Smooth muscle cell (in vitro differentiated cells): ENCODE measurements at regions not wholly inside any gene's neighbourhood (a gene's known extent, or its start where the extent isn't known, plus 50 kb on each side); places are given as distances from the start of the nearest gene placed in this dataset.

Experiments
- DNase-seq: peaks from one replicate; lab custom pipeline; 2025; ENCODE audit not compliant: unreplicated experiment; lab: John Stamatoyannopoulos, UW
- H2AFZ ChIP-seq: fragments of 200-600 bp; sonication (generic); 2 replicates; pipeline ENCODE4 v1.6.0; 2016; ENCODE audit warnings: antibody characterized with exemption, low read depth, mild to moderate bottlenecking
- H3F3A ChIP-seq: fragments of 200-600 bp; sonication (generic); 2 replicates; pipeline ENCODE4 v1.6.0; 2017; ENCODE audit warnings: antibody characterized with exemption, low read depth
- H3K27ac ChIP-seq: fragments of 200-600 bp; sonication (generic); 2 replicates; pipeline ENCODE4 v1.5.1; 2016; ENCODE audit warnings: low read depth, mild to moderate bottlenecking
- H3K27me3 ChIP-seq: fragments of 200-600 bp; sonication (generic); 2 replicates; pipeline ENCODE4 v1.6.1; 2016; ENCODE audit warnings: low read depth, mild to moderate bottlenecking
- H3K36me3 ChIP-seq: fragments of 200-600 bp; sonication (generic); 2 replicates; pipeline ENCODE4 v1.5.1; 2016; ENCODE audit warnings: low read depth
- H3K4me1 ChIP-seq: fragments of 200-600 bp; sonication (generic); 2 replicates; pipeline ENCODE4 v1.5.1; 2016; ENCODE audit warnings: low read depth
- H3K4me2 ChIP-seq: fragments of 200-600 bp; sonication (generic); 2 replicates; pipeline ENCODE4 v1.6.0; 2016; ENCODE audit warnings: mild to moderate bottlenecking
- H3K4me3 ChIP-seq: fragments of 200-600 bp; sonication (generic); 2 replicates; pipeline ENCODE4 v1.5.1; 2016; ENCODE audit warnings: mild to moderate bottlenecking
- H3K79me2 ChIP-seq: fragments of 200-600 bp; sonication (generic); 2 replicates; pipeline ENCODE4 v1.6.0; 2016; ENCODE audit warnings: low read depth, mild to moderate bottlenecking
- H3K9ac ChIP-seq: fragments of 200-600 bp; sonication (generic); 2 replicates; pipeline ENCODE4 v1.6.0; 2016; ENCODE audit warnings: low read depth
- H3K9me3 ChIP-seq: fragments of 200-600 bp; sonication (generic); replicated peaks from 2 replicates; pipeline ENCODE4 v1.5.1; 2016; ENCODE audit warnings: low read depth
- H4K20me1 ChIP-seq: fragments of 200-600 bp; sonication (generic); 2 replicates; pipeline ENCODE4 v1.6.0; 2016; ENCODE audit warnings: low read depth
- CTCF ChIP-seq: fragments of 200-600 bp; sonication (generic); IDR thresholded peaks from 2 replicates; pipeline ENCODE4 v1.5.1; 2017; ENCODE audit warnings: borderline replicate concordance, mild to moderate bottlenecking, antibody characterized with exemption; ENCODE audit not compliant: insufficient read depth, poor library complexity, severe bottlenecking
- whole genome bisulfite sequencing: methylation state at CpG from one replicate; pipeline ENCODE4 v1.1.7; 2016; ENCODE audit warnings: low lambda C conversion rate; 5-methylcytosine and 5-hydroxymethylcytosine counted together

- H3K4me2 ChIP-seq: no peak overlapping the region
- no peaks in the 10 kb centered on the region for H3K27me3 ChIP-seq
- no peak overlapping the region for H2AFZ ChIP-seq
- no peak overlapping the region for H3K4me3 ChIP-seq
- no peak for DNase-seq
- no peaks in the 10 kb centered on the region for H3F3A ChIP-seq
- no peaks in the 10 kb centered on the region for H3K36me3 ChIP-seq
- no peaks in the 10 kb centered on the region for H4K20me1 ChIP-seq
- no peaks in the 10 kb centered on the region for H3K4me1 ChIP-seq
- peaks cover 19% of the 10 kb centered on the region for H3K9me3 ChIP-seq
- H3K27ac ChIP-seq: no peak overlapping the region
- H3K79me2 ChIP-seq: no peaks in the 10 kb centered on the region
- TF ChIP-seq CTCF: no peak
- WGBS: 81% methylated on average over 4 of the region's 4 CpGs
- no peak overlapping the region for H3K9ac ChIP-seq
Observed at GRCh38 chr9:1521547-1521946, 471.4 kb downstream of the DMRT2 start.

- no peak overlapping the region for H3K9ac ChIP-seq
- no peaks in the 10 kb centered on the region for H3K36me3 ChIP-seq
- no peaks in the 10 kb centered on the region for H3K27me3 ChIP-seq
- H3K27ac ChIP-seq: no peak overlapping the region
- no peak for DNase-seq
- H3K79me2 ChIP-seq: no peaks in the 10 kb centered on the region
- no peaks in the 10 kb centered on the region for H4K20me1 ChIP-seq
- H3K4me3 ChIP-seq: no peak overlapping the region
- no peak for TF ChIP-seq CTCF
- H3K9me3 ChIP-seq: peaks cover 19% of the 10 kb centered on the region
- no peak overlapping the region for H3K4me2 ChIP-seq
- H2AFZ ChIP-seq: no peak overlapping the region
- H3K4me1 ChIP-seq: no peaks in the 10 kb centered on the region
- H3F3A ChIP-seq: no peaks in the 10 kb centered on the region
- WGBS: 65% methylated on average over 1 of the region's 1 CpG
Observed at GRCh38 chr9:1522219-1522767, 472.1 kb downstream of the DMRT2 start.

GRCh38 chr9:1528456-1528855, 478.3 kb downstream of the DMRT2 start:
- Histone ChIP-seq H3K9me3 (peaks cover 15% of the 10 kb centered on the region), H3K79me2 (no peaks in the 10 kb centered on the region), H3K27me3 (no peaks in the 10 kb centered on the region), H4K20me1 (no peaks in the 10 kb centered on the region), H3K36me3 (no peaks in the 10 kb centered on the region), H3K4me2 (no peak overlapping the region), H2AFZ (no peak overlapping the region), H3F3A (no peaks in the 10 kb centered on the region), H3K27ac (no peak overlapping the region), H3K4me1 (no peaks in the 10 kb centered on the region), H3K4me3 (no peak overlapping the region), H3K9ac (no peak overlapping the region)
- DNase-seq: no peak
- WGBS: 45% methylated on average over 2 of the region's 2 CpGs
- no peak for TF ChIP-seq CTCF

GRCh38 chr9:1530696-1531095, 480.5 kb downstream of the DMRT2 start:
- no peaks in the 10 kb centered on the region for H3K36me3 ChIP-seq
- H3K27ac ChIP-seq: no peak overlapping the region
- WGBS: 60% methylated on average over 3 of the region's 3 CpGs
- H3K4me1 ChIP-seq: no peaks in the 10 kb centered on the region
- H3K4me2 ChIP-seq: no peak overlapping the region
- DNase-seq: no peak
- TF ChIP-seq CTCF: no peak
- no peak overlapping the region for H3K9ac ChIP-seq
- H2AFZ ChIP-seq: no peak overlapping the region
- peaks cover 15% of the 10 kb centered on the region for H3K9me3 ChIP-seq
- H4K20me1 ChIP-seq: no peaks in the 10 kb centered on the region
- H3K27me3 ChIP-seq: no peaks in the 10 kb centered on the region
- H3K4me3 ChIP-seq: no peak overlapping the region
- H3F3A ChIP-seq: no peaks in the 10 kb centered on the region
- no peaks in the 10 kb centered on the region for H3K79me2 ChIP-seq
